HCT116 (cell line): ENCODE measurements at regions not wholly inside any gene's neighbourhood (a gene's known extent, or its start where the extent isn't known, plus 50 kb on each side); places are given as distances from the start of the nearest gene placed in this dataset.

ENCODE experiments used
- ATAC-seq: fragments of 200-7000 bp; cut with Tn5 transposase; 2 replicates; pipeline ENCODE4 v1.9.1; 2020; ENCODE audit warnings: mild to moderate bottlenecking, moderate library complexity
- BruUV-seq: library from RNA; stranded (reverse); fragments of 400-500 nt; replicated peaks from 2 replicates; lab custom pipeline; 2021; lab: Mats Ljungman, UMichigan
- CTCF ChIA-PET: fragments of 300-600 bp; sonication (Branson Sonifier 250); formaldehyde crosslinking; loops from one replicate; lab custom pipeline; 2021; ENCODE audit warnings: antibody characterized with exemption; lab: Charles Lee
- POLR2A ChIA-PET: fragments of 300-600, 350-600 bp; sonication (Branson Sonifier 250); formaldehyde crosslinking; loops from one replicate; lab custom pipeline; 2021; ENCODE audit warnings: antibody characterized with exemption; lab: Charles Lee
- RAD21 ChIA-PET, 2 experiments: fragments of 300-600 bp; sonication (Branson Sonifier 250); formaldehyde crosslinking; loops; one replicate each; lab custom pipeline; 2023; ENCODE audit warnings: low total read pairs in 2 of 2; ENCODE audit not compliant: uncharacterized antibody in 2 of 2, unreplicated experiment in 2 of 2, low non-redundant PET in 1 of 2; lab: Charles Lee
- DNase-seq: peaks from one replicate; pipeline ENCODE4 v3.0.0-alpha.2; 2010; ENCODE audit warnings: low read depth, low spot score
- H2AFZ ChIP-seq: fragments of 200-600 bp; shearing (Covaris generic), sonication (generic); 2 replicates; pipeline ENCODE4 v1.6.1; 2017; ENCODE audit warnings: low read depth, mixed run types, mixed read lengths, antibody characterized with exemption, low read length; ENCODE audit not compliant: poor library complexity, severe bottlenecking
- H3K27ac ChIP-seq: 2 replicates; pipeline ENCODE4 v1.5.1; 2012; ENCODE audit warnings: low read depth, low read length
- H3K27me3 ChIP-seq: fragments of 200-600 bp; sonication (generic); 2 replicates; pipeline ENCODE4 v1.6.1; 2016; ENCODE audit warnings: mixed run types, low read length, mixed read lengths; ENCODE audit not compliant: insufficient read depth
- H3K36me3 ChIP-seq, 2 experiments: fragments of 200-500 bp in 1 of 2; fragments of 200-600 bp in 1 of 2; sonication (Bioruptor generic) in 1 of 2; sonication (generic) in 1 of 2; 2 replicates each; pipeline versions ENCODE4 v1.5.1 to v1.6.1; 2014 to 2016; ENCODE audit warnings: low read length in 2 of 2, inconsistent platforms in 1 of 2, mixed read lengths in 1 of 2, mixed run types in 1 of 2; ENCODE audit not compliant: insufficient read depth in 2 of 2, control insufficient read depth in 1 of 2
- H3K4me1 ChIP-seq, 2 experiments: fragments of 200-600 bp in 1 of 2; sonication (generic) in 1 of 2; 2 replicates each; pipeline versions ENCODE4 v1.5.1 to v1.6.1; 2012 to 2017; ENCODE audit warnings: low read length in 2 of 2, inconsistent platforms in 1 of 2, mild to moderate bottlenecking in 1 of 2, mixed read lengths in 1 of 2, mixed run types in 1 of 2, moderate library complexity in 1 of 2; ENCODE audit not compliant: insufficient read depth in 2 of 2, control insufficient read depth in 1 of 2
- H3K4me2 ChIP-seq: fragments of 200-600 bp; sonication (generic); 2 replicates; pipeline ENCODE4 v1.6.1; 2017; ENCODE audit warnings: mixed run types, low read length, mixed read lengths
- H3K4me3 ChIP-seq, 2 experiments: fragments of 200-600 bp in 1 of 2; sonication (generic) in 1 of 2; replicated peaks in 1 of 2; 2 replicates each; pipeline ENCODE4 v1.5.1; 2011 to 2016; ENCODE audit warnings: low read length in 2 of 2, control low read depth in 1 of 2, low read depth in 1 of 2, mild to moderate bottlenecking in 1 of 2, mixed read lengths in 1 of 2, mixed run types in 1 of 2
- H3K79me2 ChIP-seq: fragments of 200-600 bp; sonication (generic); 2 replicates; pipeline ENCODE4 v1.6.1; 2017; ENCODE audit warnings: mild to moderate bottlenecking, mixed run types, low read length, moderate library complexity, mixed read lengths; ENCODE audit not compliant: insufficient read depth
- H3K9ac ChIP-seq: fragments of 200-600 bp; sonication (generic); 2 replicates; pipeline ENCODE4 v1.6.1; 2016; ENCODE audit warnings: low read length, mixed read lengths
- H3K9me2 ChIP-seq: fragments of 200-600 bp; sonication (generic), shearing (Covaris generic); 2 replicates; pipeline ENCODE4 v1.6.1; 2017; ENCODE audit warnings: mixed run types, mild to moderate bottlenecking, moderate library complexity; ENCODE audit not compliant: insufficient read depth
- H3K9me3 ChIP-seq, 2 experiments: fragments of 200-500 bp in 1 of 2; fragments of 200-600 bp in 1 of 2; sonication (Bioruptor generic) in 1 of 2; sonication (generic) in 1 of 2; 2 replicates each; pipeline ENCODE4 v1.6.1; 2014 to 2017; ENCODE audit warnings: low read length in 2 of 2, mixed read lengths in 2 of 2, inconsistent platforms in 1 of 2, low read depth in 1 of 2, mild to moderate bottlenecking in 1 of 2, mixed run types in 1 of 2, moderate library complexity in 1 of 2; ENCODE audit not compliant: control insufficient read depth in 1 of 2, insufficient read depth in 1 of 2
- H4K20me1 ChIP-seq: fragments of 200-600 bp; sonication (generic), shearing (Covaris generic); 2 replicates; pipeline ENCODE4 v1.6.1; 2017; ENCODE audit warnings: mixed run types, mild to moderate bottlenecking, moderate library complexity; ENCODE audit not compliant: insufficient read depth
- CBX3 ChIP-seq: IDR thresholded peaks from 2 replicates; pipeline ENCODE4 v1.6.1; 2012; ENCODE audit warnings: low read depth
- EZH2 ChIP-seq: fragments of 200-600 bp; sonication (generic); IDR thresholded peaks from 2 replicates; pipeline ENCODE4 v1.6.1; 2017; ENCODE audit warnings: antibody characterized with exemption, mixed run types
- FOSL1 ChIP-seq: IDR thresholded peaks from 2 replicates; pipeline ENCODE4 v1.6.1; 2012; ENCODE audit warnings: low read depth
- JUND ChIP-seq: IDR thresholded peaks from 2 replicates; pipeline ENCODE4 v1.6.1; 2012
- POLR2A ChIP-seq: IDR thresholded peaks from 2 replicates; pipeline ENCODE4 v1.7.0; 2011; ENCODE audit warnings: borderline replicate concordance; ENCODE audit not compliant: insufficient read depth, insufficient read length; ENCODE audit errors: extremely low read depth
- REST ChIP-seq: IDR thresholded peaks from 2 replicates; pipeline ENCODE4 v1.6.1; 2012; ENCODE audit warnings: low read depth
- SRF ChIP-seq: IDR thresholded peaks from 2 replicates; pipeline ENCODE4 v1.6.1; 2012; ENCODE audit warnings: low read depth
- ZNF274 ChIP-seq: fragments of 200-500 bp; sonication (Bioruptor generic); IDR thresholded peaks from 2 replicates; pipeline ENCODE4 v1.6.1; 2014; ENCODE audit warnings: mild to moderate bottlenecking, low read depth, low read length, inconsistent platforms
- intact Hi-C: fragments of 100-400 bp; cut with micrococcal nuclease; formaldehyde crosslinking; loops from 2 replicates; pipeline ENCODE4 v1.10.0; 2022

DNA sequence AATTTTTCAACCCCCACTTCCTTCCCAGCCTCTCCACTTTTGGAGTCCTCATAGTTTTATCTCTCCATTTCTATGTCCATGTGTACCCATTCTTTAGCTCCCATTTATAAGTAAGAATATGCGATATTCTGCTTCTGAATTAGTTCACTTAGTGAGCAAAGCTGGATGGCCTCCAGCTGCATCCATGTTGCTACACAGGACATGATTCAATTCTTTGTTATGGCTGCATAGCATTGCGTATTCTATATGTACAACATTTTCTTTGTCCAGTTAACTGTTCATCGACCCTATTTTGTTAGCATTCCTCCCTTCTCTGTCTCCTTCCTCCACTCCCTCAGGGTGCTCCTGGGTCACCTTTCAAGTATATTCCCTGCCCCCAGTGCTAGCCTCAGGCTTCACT is 210.0 kb upstream of the SSTR4 start:
- no peaks in the 10 kb centered on the region for H4K20me1 ChIP-seq
- TF ChIP-seq ZNF274 = no peak
- no peak for TF ChIP-seq JUND
- no peak for TF ChIP-seq CBX3
- CTCF ChIA-PET = no interaction called here
- POLR2A ChIA-PET = no interaction called here
- no peak overlapping the region for H3K4me3 ChIP-seq
- no peaks in the 10 kb centered on the region for H3K79me2 ChIP-seq
- no peak overlapping the region for H3K4me2 ChIP-seq
- no peak overlapping the region for H3K27ac ChIP-seq
- no peak overlapping the region for H2AFZ ChIP-seq
- no TSS peak for BruUV-seq
- no peak overlapping the region for H3K9ac ChIP-seq
- no peak for DNase-seq
- no peaks in the 10 kb centered on the region for H3K9me2 ChIP-seq
- H3K9me3 ChIP-seq = no peaks in the 10 kb centered on the region
- RAD21 ChIA-PET = no interaction called here
- H3K27me3 ChIP-seq = peaks cover 15% of the 10 kb centered on the region; the same call in 1 of the 2 replicates
- intact Hi-C loops = no loop called here
- ATAC-seq = no peak
- no peaks in the 10 kb centered on the region for H3K4me1 ChIP-seq
- H3K36me3 ChIP-seq = no peaks in the 10 kb centered on the region

DNA sequence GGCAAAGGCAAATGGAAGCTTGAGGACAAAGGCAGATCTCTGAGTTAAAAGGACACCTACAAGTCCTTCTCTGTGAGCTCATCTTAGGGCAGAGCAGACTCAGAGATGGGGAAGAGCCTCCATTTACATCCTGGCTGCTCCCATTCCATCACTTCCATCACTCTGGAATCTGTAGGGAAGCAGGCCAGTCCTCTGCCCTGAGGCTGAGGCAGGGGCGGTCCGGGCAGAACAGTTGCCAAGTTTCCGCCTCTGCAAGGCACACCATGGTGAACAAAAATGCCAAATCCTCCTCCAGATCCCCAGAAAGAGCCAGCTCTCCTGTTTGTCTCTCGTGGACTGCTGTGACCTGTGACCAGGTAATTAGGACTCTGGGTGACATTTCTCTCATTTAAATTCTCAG is 209.6 kb upstream of the SSTR4 start:
- H3K9me2 ChIP-seq = no peaks in the 10 kb centered on the region
- no TSS peak for BruUV-seq
- no peak overlapping the region for H2AFZ ChIP-seq
- ChIA-PET CTCF (no interaction called here), POLR2A (no interaction called here), RAD21 (no interaction called here)
- intact Hi-C loops = no loop called here
- no peaks in the 10 kb centered on the region for H3K4me1 ChIP-seq
- H3K4me3 ChIP-seq = no peak overlapping the region
- H3K27me3 ChIP-seq = peaks cover 15% of the 10 kb centered on the region; the same call in 1 of the 2 replicates
- ATAC-seq (no peak), DNase-seq (no peak)
- H3K9me3 ChIP-seq = no peaks in the 10 kb centered on the region
- H3K9ac ChIP-seq = no peak overlapping the region
- H3K79me2 ChIP-seq = no peaks in the 10 kb centered on the region
- no peaks in the 10 kb centered on the region for H4K20me1 ChIP-seq
- no peak overlapping the region for H3K27ac ChIP-seq
- TF ChIP-seq EZH2 (no peak), FOSL1 (no peak), POLR2A (no peak), REST (no peak), SRF (no peak)
- no peaks in the 10 kb centered on the region for H3K36me3 ChIP-seq
- no peak overlapping the region for H3K4me2 ChIP-seq
